ENCODE measurements at regions not wholly inside any gene's neighbourhood (a gene's known extent, or its start where the extent isn't known, plus 50 kb on each side); places are given as distances from the start of the nearest gene placed in this dataset.

DNA sequence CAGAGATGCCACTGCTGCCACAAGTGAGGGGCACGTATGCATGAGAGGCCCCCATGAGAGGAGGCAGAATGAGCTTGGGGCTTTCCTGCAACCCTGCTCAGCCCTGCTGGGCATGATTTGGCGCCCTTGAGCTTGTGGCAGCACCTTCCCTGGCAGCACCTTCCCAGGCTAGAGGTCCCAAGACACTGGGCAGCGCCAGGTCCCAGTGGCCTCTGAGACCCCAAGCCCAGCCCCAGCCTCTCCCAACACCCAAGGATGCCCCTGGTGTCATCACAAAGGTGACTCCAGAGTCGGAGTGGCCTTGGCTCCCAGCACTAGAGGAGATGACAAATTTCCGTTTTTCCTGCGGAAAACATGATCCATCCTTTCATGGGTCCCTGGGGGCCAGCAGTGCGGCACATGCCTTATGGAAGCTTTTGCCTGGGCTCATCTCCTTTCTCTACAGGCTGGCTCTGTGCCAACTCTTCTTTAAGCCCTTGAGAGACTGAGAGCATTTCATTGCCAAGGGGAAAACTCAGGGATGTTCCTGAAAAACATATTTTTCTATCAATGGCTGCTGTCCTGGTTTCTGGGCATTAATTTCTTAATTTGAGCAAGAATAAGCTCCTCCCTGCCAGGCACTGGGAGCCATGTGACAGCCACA is 77.1 kb upstream of the ADAMTS2 start:
- TF ChIP-seq POLR2AphosphoS5 (IDR thresholded peaks at IDR 0.05) (no peak), POLR2A (IDR thresholded peaks at IDR 0.05; ENCODE audit: low read depth) (no peak)
